Heart left ventricle (tissue), 13 donors: ENCODE measurements at regions not wholly inside any gene's neighbourhood (a gene's known extent, or its start where the extent isn't known, plus 50 kb on each side); places are given as distances from the start of the nearest gene placed in this dataset.

Experiments
- POLR2A ChIP-seq, 2 donors: fragments of 450-650 bp; IDR thresholded peaks; one replicate each; pipeline ENCODE4 v1.6.1; 2017; ENCODE audit warnings: antibody characterized with exemption in 2 of 2, mild to moderate bottlenecking in 2 of 2, moderate library complexity in 2 of 2
- TF ChIP-seq, protein P1 (sequence below), 12 donors: fragments of 200-600 bp; sonication (generic) in 4 of 12; IDR thresholded peaks; one replicate each; pipeline versions ENCODE4 v1.5.0 to v1.8.0; 2018 to 2022; ENCODE audit warnings: antibody characterized with exemption in 12 of 12, mild to moderate bottlenecking in 5 of 12
- donor health status: ischemic (EF 13 %, LVEDD 7.1; RV severe dilation, severe dysfunction).
- donor health status: DM: no; HTN: yes; CAD: no.
- donor health status: DM: no; HTN: no; CAD: no.
- donor health status: ischemic (EF 25% LVEDD 6.9; RV normal size, moderate dysfunction).
- donor health status: ischemic (EF 25% LVEDD 5.7; RV mildly dilated, moderate dysfunction).
- donor health status: ischemic (EF 35%, LVEDD 5.7; RV mildly dilated, moderate dysfunction).
- donor health status: nonischemic (EF 11% LVEDD 7.7; RV severe dilation, severe dysfunction).
- donor health status: DM: yes; HTN: yes; CAD: no.
- donor health status: PGD.
- donor health status: ischemic (EF 29% LVEDD 5.4; RV normal size, mild dysfunction).
- donor health status: nonischemic (EF 23%, LVEDD 6.1; RV moderate dilation, normal function).

DNA sequence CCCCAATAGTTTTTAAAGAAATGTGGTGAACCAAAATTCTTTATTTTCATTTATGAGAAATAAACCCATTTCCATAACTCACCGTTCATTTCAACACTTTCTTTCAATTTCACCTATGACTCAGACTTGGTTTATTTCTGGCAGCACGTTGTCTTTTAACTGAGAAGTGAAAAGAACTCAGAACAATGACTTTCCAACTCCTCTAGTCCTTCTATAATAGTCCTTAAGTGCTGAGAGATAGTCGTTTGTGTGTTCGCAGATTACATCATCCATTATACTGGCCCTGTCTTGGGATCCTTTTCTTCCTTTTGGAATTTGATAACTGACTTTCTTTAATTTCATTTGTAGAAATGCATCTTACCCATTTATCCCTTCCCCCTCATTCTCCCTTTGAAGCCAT, 113.6 kb downstream of the GLUD2 start:
- TF ChIP-seq, protein P1, sequence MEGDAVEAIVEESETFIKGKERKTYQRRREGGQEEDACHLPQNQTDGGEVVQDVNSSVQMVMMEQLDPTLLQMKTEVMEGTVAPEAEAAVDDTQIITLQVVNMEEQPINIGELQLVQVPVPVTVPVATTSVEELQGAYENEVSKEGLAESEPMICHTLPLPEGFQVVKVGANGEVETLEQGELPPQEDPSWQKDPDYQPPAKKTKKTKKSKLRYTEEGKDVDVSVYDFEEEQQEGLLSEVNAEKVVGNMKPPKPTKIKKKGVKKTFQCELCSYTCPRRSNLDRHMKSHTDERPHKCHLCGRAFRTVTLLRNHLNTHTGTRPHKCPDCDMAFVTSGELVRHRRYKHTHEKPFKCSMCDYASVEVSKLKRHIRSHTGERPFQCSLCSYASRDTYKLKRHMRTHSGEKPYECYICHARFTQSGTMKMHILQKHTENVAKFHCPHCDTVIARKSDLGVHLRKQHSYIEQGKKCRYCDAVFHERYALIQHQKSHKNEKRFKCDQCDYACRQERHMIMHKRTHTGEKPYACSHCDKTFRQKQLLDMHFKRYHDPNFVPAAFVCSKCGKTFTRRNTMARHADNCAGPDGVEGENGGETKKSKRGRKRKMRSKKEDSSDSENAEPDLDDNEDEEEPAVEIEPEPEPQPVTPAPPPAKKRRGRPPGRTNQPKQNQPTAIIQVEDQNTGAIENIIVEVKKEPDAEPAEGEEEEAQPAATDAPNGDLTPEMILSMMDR (IDR thresholded peaks at IDR 0.05): no peak
- TF ChIP-seq POLR2A (IDR thresholded peaks at IDR 0.05): no peak
